NB4 (cell line): ENCODE measurements at regions not wholly inside any gene's neighbourhood (a gene's known extent, or its start where the extent isn't known, plus 50 kb on each side); places are given as distances from the start of the nearest gene placed in this dataset.

ENCODE experiments used
- CTCF ChIP-seq: IDR thresholded peaks from one replicate; pipeline ENCODE4 v1.5.1; 2012; ENCODE audit warnings: low read depth, low read length
- MAX ChIP-seq: IDR thresholded peaks from 2 replicates; pipeline ENCODE4 v1.6.1; 2011; ENCODE audit warnings: low read depth, low read length
- MYC ChIP-seq: IDR thresholded peaks from 2 replicates; pipeline ENCODE4 v1.6.1; 2011; ENCODE audit warnings: low read depth, low read length
- POLR2A ChIP-seq: IDR thresholded peaks from 2 replicates; pipeline ENCODE4 v1.6.1; 2011; ENCODE audit warnings: mild to moderate bottlenecking; ENCODE audit not compliant: insufficient read length; ENCODE audit errors: extremely low read depth

- TF ChIP-seq CTCF (no peak), POLR2A (no peak), MYC (no peak), MAX (no peak)
Observed at GRCh38 chr10:109622566-109622965, 300.7 kb downstream of the XPNPEP1 start.
